ENCODE measurements at regions not wholly inside any gene's neighbourhood (a gene's known extent, or its start where the extent isn't known, plus 50 kb on each side); places are given as distances from the start of the nearest gene placed in this dataset.
"Not testable (repeated sequence)": the region's sequence is repeated elsewhere in the genome, so short reads cannot be mapped to it uniquely, and the experiment has no call there.

DNA sequence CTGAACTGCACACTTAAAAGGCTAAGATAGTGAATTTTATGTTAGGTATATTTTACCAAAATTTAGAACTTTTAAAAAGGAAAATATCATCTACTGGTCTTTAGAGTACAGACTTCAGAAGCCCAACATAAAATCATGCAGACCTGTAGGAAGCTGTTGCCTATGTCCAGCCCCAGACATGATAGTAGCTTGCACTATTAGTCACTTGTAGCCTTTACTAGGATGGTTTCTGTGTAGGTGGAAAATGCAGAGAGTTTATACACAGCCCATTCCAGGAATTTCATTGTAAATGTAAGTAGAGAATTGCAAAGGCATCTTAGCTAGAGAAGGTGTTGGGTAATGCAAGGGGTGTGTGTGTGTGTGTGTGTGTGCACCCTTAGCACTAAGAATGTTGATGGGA, 640.2 kb downstream of the RNF144A start:
- Histone ChIP-seq H3K27ac (no peak overlapping the region), H3K27me3 (ENCODE audit: control insufficient read depth, insufficient read depth, low read length) (no peaks in the 10 kb centered on the region), H2AFZ (no peak overlapping the region), H3K79me2 (no peaks in the 10 kb centered on the region), H3K4me1 (no peaks in the 10 kb centered on the region), H3K36me3 (ENCODE audit: control insufficient read depth, insufficient read depth, low read length) (no peaks in the 10 kb centered on the region), H3K4me3 (ENCODE audit: low read depth, low read length) (no peak overlapping the region), H3K9ac (no peak overlapping the region), H3K4me2 (ENCODE audit: low read length) (no peak overlapping the region), H3K9me3 (ENCODE audit: control insufficient read depth, low read length) (no peaks in the 10 kb centered on the region)
- TF ChIP-seq CTCF (IDR thresholded peaks at IDR 0.05) = no peak

DNA sequence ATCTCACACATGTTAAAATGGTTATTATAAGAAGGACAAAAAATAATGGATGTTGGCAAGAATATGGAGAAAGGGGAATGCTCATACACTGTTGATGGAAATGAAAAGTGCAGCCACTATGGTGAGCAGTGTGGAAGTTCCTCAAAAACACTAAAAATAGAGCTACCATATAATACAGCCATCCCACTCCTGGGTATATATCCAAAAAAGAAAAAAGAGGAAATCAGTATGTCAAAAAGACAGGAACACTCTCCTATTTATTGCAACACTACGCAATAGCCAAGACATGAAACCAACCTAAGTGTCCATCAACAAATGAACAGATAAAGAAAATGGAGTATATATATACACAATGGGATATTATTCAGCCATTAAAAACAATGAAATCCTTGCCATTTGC, 642.6 kb downstream of the RNF144A start:
- Histone ChIP-seq H3K27ac (no peak overlapping the region), H3K79me2 (no peaks in the 10 kb centered on the region), H3K27me3 (ENCODE audit: control insufficient read depth, insufficient read depth, low read length) (no peaks in the 10 kb centered on the region), H2AFZ (no peak overlapping the region), H3K4me2 (ENCODE audit: low read length) (no peak overlapping the region), H3K4me3 (ENCODE audit: low read depth, low read length) (no peak overlapping the region), H3K36me3 (ENCODE audit: control insufficient read depth, insufficient read depth, low read length) (no peaks in the 10 kb centered on the region), H3K9ac (no peak overlapping the region), H3K4me1 (no peaks in the 10 kb centered on the region), H3K9me3 (ENCODE audit: control insufficient read depth, low read length) (no peaks in the 10 kb centered on the region)
- TF ChIP-seq CTCF (IDR thresholded peaks at IDR 0.05) = no peak

DNA sequence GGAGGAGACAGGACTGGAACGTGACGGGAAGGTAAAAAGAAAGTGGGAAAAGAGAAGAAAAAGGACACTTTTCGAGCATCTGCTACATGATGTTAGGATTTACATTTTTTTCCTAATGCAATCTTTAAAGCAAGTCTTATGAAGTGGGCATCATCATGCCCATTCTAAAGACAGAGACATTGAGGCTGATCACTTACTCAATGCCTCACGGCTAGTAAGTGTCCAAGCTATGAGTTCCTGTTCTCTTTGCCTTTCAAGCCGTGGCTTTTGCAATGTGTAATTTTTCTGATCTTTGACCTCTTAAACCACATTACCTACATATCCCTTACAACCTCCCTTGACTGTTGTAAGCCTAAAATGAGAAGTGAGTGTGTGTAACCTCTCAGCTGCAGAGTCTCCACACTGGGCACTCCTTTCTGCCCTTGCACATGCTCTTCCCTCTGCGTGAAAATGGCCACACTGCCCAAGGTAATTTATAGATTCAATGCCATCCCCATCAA, 649.2 kb downstream of the RNF144A start:
- H3K9me3 ChIP-seq (ENCODE audit: control insufficient read depth, low read length) = no peaks in the 10 kb centered on the region

DNA sequence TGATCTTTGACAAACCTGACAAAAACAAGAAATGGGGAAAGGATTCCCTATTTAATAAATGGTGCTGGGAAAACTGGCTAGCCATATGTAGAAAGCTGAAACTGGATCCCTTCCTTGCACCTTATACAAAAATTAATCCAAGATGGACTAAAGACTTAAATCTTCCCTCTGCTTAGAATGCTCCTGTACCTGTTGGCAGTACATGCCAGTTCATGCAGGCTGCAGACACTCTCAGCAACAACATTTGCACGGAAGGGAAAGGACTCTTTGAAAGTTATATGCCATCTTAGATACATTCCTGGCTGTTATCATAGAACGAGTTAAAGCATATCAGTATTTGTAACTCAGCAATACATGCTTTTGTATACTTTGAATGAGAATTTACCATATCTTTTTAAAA, 649.9 kb downstream of the RNF144A start:
- H3K9me3 ChIP-seq (ENCODE audit: control insufficient read depth, low read length); H3K4me3 ChIP-seq (ENCODE audit: low read depth, low read length); H3K4me1 ChIP-seq; H3K27me3 ChIP-seq (ENCODE audit: control insufficient read depth, insufficient read depth, low read length); H3K9ac ChIP-seq; H2AFZ ChIP-seq; H3K79me2 ChIP-seq; H3K4me2 ChIP-seq (ENCODE audit: low read length); H3K36me3 ChIP-seq (ENCODE audit: control insufficient read depth, insufficient read depth, low read length); H3K27ac ChIP-seq: not testable (repeated sequence)

More for the DNA sequence above, 649.2 kb downstream of the RNF144A start:
- no peaks in the 10 kb centered on the region for H3K36me3 ChIP-seq (ENCODE audit: control insufficient read depth, insufficient read depth, low read length)
- H3K4me3 ChIP-seq (ENCODE audit: low read depth, low read length) = no peak overlapping the region
- no peak overlapping the region for H3K27ac ChIP-seq
- no peaks in the 10 kb centered on the region for H3K4me1 ChIP-seq
- no peak overlapping the region for H2AFZ ChIP-seq
- no peak for TF ChIP-seq CTCF (IDR thresholded peaks at IDR 0.05)
- H3K27me3 ChIP-seq (ENCODE audit: control insufficient read depth, insufficient read depth, low read length) = no peaks in the 10 kb centered on the region
- no peak overlapping the region for H3K9ac ChIP-seq
- no peak overlapping the region for H3K4me2 ChIP-seq (ENCODE audit: low read length)
- H3K79me2 ChIP-seq = no peaks in the 10 kb centered on the region

DNA sequence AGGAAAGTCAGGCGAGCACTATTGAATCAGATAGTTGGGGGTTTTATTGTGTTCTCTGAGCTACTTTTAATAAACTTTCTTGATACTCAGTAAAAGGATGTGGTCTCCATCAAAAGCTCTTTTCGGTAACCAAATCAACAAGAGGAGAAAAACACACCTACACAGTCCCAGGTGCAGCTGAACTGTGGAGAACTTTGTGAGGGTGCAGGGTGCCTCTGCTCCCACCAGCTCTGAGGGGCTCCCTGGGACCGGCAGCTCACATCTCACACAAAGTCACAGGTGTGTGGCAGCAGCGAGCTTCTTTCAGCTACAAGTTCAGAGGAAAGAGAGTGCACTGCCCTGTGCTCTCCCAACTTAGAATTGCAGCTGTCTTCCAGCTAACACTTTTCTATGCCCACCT, 650.4 kb downstream of the RNF144A start:
- H3K27ac ChIP-seq = no peak overlapping the region

More for the DNA sequence above, 650.4 kb downstream of the RNF144A start:
- H3K9ac ChIP-seq = no peak overlapping the region
- no peak overlapping the region for H2AFZ ChIP-seq
- no peak overlapping the region for H3K4me2 ChIP-seq (ENCODE audit: low read length)
- H3K36me3 ChIP-seq (ENCODE audit: control insufficient read depth, insufficient read depth, low read length) = no peaks in the 10 kb centered on the region
- no peaks in the 10 kb centered on the region for H3K27me3 ChIP-seq (ENCODE audit: control insufficient read depth, insufficient read depth, low read length)
- no peaks in the 10 kb centered on the region for H3K9me3 ChIP-seq (ENCODE audit: control insufficient read depth, low read length)
- TF ChIP-seq CTCF (IDR thresholded peaks at IDR 0.05) = no peak
- H3K4me1 ChIP-seq = no peaks in the 10 kb centered on the region
- no peaks in the 10 kb centered on the region for H3K79me2 ChIP-seq
- no peak overlapping the region for H3K4me3 ChIP-seq (ENCODE audit: low read depth, low read length)

Measured in parathyroid adenoma (tissue), 2 donors.